Retinal pigment epithelial cell (primary cell): ENCODE measurements at regions not wholly inside any gene's neighbourhood (a gene's known extent, or its start where the extent isn't known, plus 50 kb on each side); places are given as distances from the start of the nearest gene placed in this dataset.

ENCODE experiments used
- DNase-seq: peaks from one replicate; pipeline ENCODE4 v3.0.0-alpha.2; 2010; ENCODE audit warnings: low read depth
- H3K4me3 ChIP-seq: 2 replicates; pipeline ENCODE4 v1.5.1; 2011; ENCODE audit warnings: mild to moderate bottlenecking, low read length, control low read depth, moderate library complexity
- CTCF ChIP-seq: conservative IDR thresholded peaks from 2 replicates; pipeline ENCODE4 v1.5.1; 2011; ENCODE audit warnings: low read depth, low read length, control low read depth, inconsistent platforms

DNA sequence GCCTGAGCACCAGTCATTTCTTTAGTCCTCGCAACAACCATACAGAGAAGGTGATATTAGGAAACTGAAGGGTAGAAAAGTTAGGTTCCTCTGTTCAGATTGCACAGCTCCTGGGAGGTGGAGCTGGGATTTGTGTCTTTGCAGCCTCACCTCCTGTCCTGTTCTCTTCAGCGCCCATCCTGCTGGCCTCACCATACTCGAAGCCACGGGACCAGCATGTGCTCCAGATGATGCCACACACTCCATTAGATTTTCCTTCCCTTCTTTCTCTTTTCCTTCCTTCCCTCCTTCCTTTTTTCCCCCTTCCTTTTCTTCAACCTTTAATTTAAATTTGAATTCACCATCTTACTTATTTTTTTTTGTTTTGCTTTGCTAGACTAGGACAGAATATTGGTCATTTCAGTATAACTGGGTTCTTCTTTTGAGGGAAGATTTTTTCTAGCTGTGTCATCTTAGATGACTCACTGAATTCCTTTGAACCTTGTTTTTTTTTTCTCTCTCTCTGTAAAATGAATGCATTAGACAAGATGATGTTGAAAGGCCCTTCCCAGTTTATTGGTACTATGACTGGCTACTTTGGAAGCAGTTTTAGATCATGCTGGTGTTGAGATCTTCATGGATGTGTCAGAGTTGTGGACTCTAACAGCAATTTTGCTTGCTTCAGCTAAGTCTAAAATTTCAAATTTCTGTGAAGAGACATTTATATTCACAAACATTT, 662.5 kb upstream of the TENM4 start:
- DNase-seq, result no peak
- no peak overlapping the region for H3K4me3 ChIP-seq
- no peak for TF ChIP-seq CTCF

DNA sequence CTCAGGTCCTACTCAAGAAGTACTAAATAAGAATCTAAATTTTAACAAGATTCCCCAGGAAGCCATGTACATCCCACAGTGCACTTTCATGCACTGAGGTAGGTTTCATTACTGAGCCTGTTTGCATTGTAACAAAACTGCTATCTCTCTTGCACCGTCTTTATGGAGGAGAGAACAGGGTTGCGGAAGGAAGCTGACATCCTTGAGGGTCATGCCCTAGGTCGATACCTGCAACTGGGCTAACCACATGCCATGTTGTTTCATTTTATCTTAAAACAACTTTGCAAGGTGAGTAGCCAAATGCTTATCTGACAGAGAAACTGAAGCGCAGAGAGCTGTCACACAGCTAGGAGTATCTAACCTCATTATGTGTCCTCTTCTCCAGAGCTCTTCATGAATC, 656.3 kb upstream of the TENM4 start:
- no peak for DNase-seq
- H3K4me3 ChIP-seq, result no peak overlapping the region
- no peak for TF ChIP-seq CTCF

DNA sequence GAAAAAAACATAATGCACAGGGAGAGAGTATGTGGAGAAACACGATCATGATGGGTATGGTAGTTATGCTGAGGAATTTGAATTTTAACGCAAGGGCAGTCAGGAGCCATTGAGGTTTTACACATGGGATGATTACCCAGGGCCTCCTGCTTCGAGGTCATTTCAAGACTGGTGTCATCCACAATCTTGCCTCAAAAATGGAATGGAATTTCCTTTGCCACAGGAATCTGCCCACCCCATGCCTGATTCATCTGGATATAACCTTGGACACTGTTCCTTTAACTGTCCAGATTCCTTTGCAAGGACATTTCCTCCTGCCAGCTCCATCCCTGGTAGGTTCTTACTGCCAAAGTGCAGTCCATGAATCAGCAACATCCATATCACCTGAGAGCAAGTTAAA, 655.9 kb upstream of the TENM4 start:
- TF ChIP-seq CTCF, result no peak
- no peak for DNase-seq
- no peak overlapping the region for H3K4me3 ChIP-seq

DNA sequence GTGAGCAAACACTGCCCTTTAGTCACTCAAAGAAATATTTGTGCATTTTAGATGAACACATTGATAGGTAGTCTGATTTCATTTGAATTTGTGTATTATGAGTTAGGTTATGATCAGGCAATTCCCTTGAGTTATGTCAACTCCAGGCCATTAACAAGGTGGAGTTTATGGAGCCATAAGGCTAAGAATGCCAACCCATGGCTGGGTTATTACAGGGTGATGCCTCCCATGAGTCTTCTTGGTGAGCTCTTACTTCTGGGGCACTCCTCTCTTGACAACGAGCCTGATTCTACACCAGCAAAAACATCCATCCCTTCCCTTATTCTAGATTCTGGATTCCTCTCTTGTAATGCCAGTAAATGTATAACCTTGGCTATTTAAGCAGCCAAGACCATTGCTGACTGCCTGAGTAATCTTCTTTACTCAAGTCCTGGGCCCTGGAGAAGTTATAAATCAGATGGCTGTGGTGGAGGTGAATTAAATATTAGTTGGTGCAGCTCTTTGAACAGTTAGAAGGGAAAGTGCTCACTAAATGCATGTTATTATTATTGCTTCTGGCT, 645.7 kb upstream of the TENM4 start:
- DNase-seq, result no peak
- H3K4me3 ChIP-seq, result no peak overlapping the region
- no peak for TF ChIP-seq CTCF

DNA sequence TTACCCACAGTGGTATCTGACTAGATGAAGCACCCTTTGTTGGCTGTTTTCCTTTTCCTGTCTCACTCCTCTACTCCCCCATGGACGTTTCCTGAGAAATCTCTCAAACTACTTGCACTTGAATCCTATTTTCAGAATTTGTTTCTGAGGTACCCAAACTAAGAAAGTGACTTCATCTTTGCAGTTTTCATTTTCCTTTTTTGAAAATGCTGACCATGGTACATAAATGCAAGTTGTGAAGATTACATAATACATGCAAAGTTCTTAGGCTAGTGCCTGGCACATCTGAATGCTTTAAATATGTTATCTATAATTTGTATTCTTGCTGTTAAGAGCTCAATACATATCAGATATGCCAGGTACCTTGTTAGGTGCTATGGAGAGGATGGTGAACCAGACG, 644.7 kb upstream of the TENM4 start:
- no peak overlapping the region for H3K4me3 ChIP-seq
- no peak for DNase-seq
- no peak for TF ChIP-seq CTCF

DNA sequence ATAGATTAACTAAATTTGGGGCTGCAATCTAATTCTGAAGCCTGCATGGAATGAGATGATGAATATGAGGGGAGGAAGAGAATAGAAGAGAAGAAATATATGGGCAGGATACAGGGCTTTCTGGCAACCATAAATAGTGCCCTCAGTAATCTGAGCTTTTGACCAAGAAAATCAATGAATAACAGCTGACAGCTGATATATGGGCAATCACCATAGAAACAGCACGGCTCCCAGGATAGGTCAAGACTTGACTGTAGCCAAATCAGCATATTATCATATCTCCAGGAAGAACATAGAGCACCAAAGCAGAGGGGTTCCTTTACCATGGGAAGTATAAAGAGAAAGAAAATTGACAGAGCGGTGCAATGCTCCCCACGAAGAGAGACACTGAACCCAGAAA, 643.8 kb upstream of the TENM4 start:
- no peak for DNase-seq
- TF ChIP-seq CTCF, result no peak
- H3K4me3 ChIP-seq, result no peak overlapping the region

DNA sequence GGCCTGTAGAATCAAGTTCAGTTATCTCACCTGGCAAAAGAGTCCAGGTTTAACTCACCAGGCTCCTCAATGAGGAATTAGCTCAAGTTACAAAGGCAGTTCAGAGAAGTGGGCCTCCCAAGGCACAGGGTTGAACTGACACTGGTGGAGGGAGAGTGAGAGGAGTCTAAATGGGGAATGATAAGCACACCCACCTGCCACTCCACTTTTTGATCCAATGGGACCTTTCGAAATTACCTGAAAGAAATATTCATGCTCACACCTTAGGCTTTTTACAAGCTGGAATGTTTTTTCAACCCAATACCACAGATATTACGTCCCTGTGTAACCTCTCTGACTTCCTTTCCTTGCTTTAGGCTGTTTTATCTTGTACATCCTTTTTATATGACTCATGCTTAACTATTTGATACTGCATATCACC, 642.7 kb upstream of the TENM4 start:
- TF ChIP-seq CTCF, result no peak
- no peak overlapping the region for H3K4me3 ChIP-seq
- no peak for DNase-seq
